ENCODE measurements at regions not wholly inside any gene's neighbourhood (a gene's known extent, or its start where the extent isn't known, plus 50 kb on each side); places are given as distances from the start of the nearest gene placed in this dataset.
"Not testable (repeated sequence)": the region's sequence is repeated elsewhere in the genome, so short reads cannot be mapped to it uniquely, and the experiment has no call there.

DNA sequence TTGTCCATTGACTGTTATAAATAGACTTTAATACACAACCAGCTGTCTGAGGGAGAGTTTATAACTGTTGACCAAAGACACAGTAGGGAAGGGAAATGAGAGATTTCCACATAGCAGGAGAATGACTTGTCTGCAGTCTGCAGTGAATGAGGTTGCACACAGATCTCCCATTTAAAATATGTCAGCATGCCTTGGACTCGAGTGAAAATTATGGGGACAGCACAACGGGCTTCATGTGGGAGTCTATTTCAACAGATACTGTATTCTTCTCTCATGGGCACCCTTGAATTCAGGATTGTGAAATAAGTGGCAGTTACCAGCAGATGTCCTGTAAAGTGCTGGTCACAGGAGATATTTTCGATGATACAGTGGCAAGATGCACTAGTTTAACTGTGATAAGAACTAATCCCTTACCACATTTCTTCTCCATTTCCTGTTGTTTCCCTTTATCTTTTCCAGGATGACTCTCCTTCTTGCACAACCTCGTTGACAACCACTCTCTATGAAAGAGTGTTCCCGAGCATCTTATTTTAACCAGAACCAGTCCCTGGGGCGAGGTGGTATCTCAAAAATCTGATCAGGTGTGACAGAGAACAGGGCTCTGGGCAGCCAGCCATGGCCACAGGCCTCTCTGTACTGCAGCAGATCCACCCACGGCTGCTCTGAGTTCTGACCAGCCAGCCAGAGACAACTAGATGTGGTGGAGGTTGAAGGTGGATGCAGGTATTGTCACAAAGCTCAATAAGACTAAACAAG, 51.5 kb upstream of the MAP3K1 start:
- DNase-seq (ENCODE audit: low read depth in 4 of 4, low spot score in 3 of 4), result no peak

DNA sequence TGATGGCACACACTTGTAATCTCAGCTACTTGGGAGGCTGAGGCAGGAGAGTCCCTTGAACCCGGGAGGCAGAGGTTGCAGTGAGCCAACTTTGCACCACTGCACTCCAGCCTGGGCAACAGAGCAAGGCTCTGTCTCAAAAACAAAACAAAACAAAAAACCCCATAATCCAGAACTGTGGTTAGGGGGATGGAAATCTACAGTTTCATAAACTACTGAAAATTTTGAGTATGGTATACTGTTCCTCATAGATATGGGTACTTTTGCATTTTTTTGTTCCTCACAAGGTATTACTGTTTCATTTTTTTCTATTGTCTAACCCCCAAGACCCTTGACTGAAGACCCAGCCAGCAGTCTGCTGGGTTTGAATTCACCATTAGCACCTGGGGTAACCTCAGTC, 52.2 kb upstream of the MAP3K1 start:
- no peak for DNase-seq (ENCODE audit: low read depth in 4 of 4, low spot score in 3 of 4)

- DNase-seq (ENCODE audit: low read depth in 4 of 4, low spot score in 3 of 4), result no peak
Measured at GRCh38 chr5:56761151-56761885, 54.0 kb upstream of the MAP3K1 start.

DNA sequence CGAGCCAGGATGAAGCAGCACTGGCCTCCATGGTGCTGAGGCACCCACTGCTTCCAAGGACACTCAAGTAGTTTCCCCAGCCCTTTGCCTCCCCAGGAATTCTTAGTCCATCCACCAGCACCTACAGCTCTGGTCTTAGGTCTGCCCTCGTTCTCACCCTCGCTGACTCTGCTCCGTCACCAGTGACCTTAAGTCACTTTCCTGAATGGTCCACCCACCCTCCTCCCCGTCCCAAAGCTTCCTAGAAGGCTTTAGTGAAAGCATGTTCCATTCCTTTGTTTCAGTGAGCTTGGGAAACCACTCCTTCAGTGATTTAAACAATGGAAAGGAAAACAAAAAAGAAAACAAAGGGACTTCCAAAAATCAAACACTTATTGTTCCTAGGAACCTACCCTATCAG, 54.6 kb upstream of the MAP3K1 start:
- no peak for DNase-seq (ENCODE audit: low read depth in 4 of 4, low spot score in 3 of 4)

- no peak for DNase-seq (ENCODE audit: low read depth in 4 of 4, low spot score in 3 of 4)
Measured at GRCh38 chr5:56759521-56760216, 55.7 kb upstream of the MAP3K1 start.

DNA sequence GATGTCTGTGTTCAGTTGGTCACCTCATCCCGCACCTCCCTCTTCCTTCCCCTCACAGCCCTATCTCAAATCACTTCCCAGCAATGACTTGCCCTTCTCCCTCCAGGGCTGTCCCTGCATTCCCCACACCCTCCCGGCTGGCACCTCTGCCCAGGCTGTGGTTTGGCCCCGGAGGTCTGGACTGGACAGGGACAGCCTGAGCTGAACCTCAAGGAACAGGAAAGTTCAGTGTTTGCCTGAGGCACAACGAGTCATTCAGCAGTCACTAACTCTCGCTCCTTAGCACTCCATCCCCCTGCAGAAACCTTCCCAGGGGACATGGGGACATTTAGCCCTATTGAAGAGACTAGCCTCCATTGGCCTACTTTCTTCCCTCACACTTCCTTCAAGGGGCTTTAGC, 58.3 kb upstream of the MAP3K1 start:
- DNase-seq (ENCODE audit: low read depth in 4 of 4, low spot score in 3 of 4), result no peak

DNA sequence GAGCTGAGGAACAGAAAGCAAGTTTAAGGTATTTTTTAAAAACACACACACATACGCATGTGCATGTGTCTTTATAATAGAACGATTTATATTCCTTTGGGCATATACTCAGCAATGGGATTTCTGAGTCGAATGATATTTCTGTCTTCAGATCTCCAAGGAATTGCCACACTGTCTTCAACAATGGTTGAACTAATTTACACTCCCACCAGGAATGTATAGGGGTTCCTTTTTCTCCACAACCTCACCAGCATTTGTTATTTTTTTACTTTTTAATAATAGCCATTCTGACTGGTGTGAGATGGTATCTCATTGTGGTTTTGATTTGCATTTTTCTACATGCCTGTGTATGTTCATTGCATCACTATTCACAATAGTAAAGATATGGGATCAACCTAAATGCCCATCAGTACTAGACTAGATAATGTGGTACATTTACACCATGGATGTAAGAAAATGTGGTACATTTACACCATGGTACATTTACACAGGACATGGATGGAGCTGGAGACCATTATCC, 60.3 kb upstream of the MAP3K1 start:
- DNase-seq (ENCODE audit: low read depth in 4 of 4, low spot score in 3 of 4), result no peak

- not testable (repeated sequence) for DNase-seq (ENCODE audit: low read depth in 4 of 4, low spot score in 3 of 4)
Measured at GRCh38 chr5:56753588-56753987, 61.8 kb upstream of the MAP3K1 start.

- DNase-seq (ENCODE audit: low read depth in 4 of 4, low spot score in 3 of 4), result no peak
Measured at GRCh38 chr5:56751572-56752313, 63.6 kb upstream of the MAP3K1 start.

DNA sequence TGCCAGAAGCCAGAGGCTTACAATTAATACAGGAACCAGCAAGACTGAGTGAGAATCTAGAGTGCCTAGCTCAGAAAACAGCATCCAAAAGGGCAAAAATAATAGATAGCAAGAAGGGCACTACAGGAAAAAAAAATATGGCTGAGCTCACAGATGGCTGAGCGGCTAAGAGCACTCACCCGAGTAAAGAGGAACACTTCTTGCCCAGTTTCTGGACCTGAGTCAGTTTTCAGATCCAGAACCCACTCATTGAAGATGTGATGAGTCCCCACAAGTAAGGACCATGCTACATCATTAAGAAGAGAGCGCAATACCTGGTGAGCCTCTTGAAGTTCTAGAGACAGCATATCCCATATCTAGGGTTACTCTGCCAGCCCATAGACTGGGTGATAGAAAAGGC, 65.5 kb upstream of the MAP3K1 start:
- DNase-seq (ENCODE audit: low read depth in 4 of 4, low spot score in 3 of 4), result no peak

DNA sequence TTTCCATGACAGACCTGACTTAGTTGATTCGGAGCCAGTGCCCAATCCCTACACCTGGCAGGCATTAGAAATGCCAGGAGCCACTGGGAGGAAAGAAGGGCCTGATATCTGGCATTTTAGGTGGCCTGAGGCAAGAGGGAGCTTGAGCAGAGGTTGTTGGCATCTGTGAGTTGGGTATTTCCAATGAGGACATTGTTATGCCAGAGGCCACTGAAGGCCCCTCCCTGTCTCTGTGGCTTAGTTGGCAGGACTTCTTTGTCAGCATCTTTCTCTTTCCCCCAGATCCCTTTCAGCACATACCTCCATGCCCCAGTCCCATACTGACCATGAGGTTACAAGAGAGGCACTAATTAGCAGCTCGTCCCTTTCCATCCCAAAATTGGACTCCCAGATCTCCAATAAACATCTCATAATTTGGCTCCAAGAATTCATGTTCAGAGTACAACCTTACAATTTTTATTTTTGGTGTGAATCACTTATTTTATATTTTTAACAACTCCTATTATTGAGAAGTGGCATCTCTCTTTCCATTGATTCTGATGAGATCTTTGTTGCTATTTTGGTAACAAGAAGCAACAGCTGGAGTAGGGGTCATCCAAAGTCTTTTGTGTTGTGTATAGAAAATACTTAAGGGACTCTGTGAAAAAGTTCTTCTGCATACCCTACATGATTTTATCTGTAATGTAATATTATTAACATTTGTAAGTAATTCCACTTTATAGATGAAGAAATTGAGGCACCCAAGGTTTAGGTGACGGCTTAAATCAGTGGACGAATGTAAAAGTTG, 68.6 kb upstream of the MAP3K1 start:
- DNase-seq (ENCODE audit: low read depth in 4 of 4, low spot score in 3 of 4), result no peak

DNA sequence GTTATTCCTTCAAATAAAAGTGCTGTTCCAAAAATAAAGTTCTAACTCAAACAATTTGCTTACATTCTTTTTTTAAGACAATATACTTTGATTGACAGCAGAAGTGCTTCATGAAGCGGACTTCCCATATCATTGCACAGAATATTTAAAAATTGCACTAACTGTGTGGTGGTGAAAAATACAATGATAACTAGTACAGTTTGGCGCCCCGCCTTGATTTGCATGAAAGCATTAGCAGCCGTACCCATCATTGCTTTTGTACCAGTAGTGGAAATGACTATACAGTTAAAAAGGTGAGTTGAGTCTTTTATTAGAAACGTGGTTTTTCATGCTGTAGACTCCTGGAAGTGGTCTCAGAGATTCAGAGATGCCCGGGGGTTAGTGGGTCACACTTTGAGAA, 69.5 kb upstream of the MAP3K1 start:
- no peak for DNase-seq (ENCODE audit: low read depth in 4 of 4, low spot score in 3 of 4)

GRCh38 chr5:56740868-56741267, 74.5 kb upstream of the MAP3K1 start:
- DNase-seq (ENCODE audit: low read depth in 4 of 4, low spot score in 3 of 4), result no peak

- no peak for DNase-seq (ENCODE audit: low read depth in 4 of 4, low spot score in 3 of 4)
Measured at GRCh38 chr5:56739990-56740389, 75.4 kb upstream of the MAP3K1 start.

DNA sequence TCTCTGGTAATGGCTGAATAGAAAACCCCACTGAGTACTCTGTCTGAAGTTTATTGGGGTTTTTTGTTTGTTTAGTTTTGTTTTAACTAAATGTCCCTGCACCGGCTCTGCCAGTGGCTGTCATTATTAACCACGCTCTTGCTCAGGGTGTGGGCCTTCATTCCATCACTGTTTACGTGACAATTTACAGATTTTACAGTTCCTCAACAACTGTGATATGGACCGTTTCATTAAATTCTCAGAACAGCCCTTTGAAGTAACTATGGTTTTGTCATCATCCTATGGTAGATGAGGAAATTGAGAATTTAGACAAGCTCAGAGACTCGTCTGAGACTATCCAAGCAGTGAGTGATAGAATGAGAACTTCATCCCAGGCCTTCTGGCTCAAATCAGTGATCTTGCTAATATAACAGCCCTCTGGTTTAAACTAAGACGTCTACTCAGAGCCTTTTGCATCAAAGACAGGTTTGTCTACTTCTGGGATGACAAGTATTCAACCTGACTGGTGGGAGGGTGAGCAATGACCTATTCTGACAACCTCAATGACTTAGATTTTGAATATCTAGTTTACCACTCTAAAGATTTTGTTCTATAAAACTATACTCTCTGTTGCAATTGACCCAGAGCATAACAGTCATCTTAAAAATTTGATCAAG, 77.3 kb upstream of the MAP3K1 start:
- DNase-seq (ENCODE audit: low read depth in 4 of 4, low spot score in 3 of 4), result no peak

- no peak for DNase-seq (ENCODE audit: low read depth in 4 of 4, low spot score in 3 of 4)
Measured at GRCh38 chr5:56737002-56737621, 78.2 kb upstream of the MAP3K1 start.

DNA sequence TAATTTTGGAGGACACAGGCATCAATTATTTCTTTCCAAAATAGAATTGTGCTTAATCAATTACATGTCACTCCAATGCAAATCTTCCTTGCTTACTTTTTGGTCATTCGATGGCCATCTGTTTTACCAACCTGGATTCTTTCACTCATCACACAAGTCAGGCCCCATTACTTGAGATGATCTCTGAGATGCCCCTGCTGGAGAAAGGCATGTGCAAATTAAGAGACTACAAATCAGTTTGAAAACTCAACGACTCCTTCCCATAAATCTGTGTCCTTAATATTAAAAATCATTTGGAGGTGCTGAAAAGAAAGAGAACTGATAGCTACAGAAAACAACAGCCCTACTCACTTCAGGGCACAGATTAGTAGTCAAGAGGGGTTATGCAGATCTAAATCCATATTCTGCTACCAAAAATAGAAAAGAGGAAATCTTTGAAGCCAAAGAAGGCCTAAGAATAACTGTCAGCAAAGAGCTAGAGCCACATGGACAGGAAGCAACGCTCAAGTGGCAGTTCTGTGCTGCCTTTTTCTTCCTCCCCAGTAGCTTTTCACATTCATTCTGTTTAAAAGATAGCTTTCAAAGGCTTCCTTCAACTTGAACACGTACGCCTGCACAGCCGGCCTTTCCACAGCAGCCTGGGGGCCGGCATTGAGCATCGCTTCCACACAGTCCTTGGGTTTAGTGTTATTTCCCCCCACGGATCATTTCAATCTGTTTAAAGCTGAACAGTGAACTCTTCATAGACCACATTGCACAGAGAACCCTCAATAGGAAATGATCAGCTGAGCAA, 79.3 kb upstream of the MAP3K1 start:
- peak in 1 of 4 donors; percentile 46 for DNase-seq (ENCODE audit: low read depth in 4 of 4, low spot score in 3 of 4)

DNA sequence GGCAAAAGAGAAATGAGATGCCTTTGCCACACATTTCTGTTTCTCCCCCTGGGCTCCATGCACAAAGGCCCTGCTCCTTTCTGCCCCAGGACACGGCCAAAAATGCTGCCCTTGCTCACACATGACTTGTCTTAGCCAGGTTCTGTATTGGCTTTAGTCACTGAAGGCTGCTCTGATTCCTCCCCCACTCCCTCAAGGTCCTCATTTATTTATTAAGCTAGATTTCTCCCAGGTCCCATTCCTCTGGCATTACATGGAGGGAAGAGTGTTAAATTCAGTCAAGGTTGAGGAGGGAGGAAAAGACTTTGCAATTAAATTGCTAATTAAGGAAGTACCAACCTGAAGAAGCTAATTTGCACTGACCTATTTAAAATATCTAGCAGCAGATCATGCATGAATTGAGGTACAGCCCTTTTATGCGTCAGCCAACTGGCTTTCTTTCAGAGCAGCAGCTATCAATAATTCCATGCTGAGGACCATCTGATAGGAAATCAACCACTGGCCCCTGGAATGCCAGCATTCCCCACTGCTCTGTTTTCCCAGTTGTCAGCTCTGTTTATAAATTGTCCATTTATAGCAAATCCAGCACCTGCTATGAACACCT, 81.2 kb upstream of the MAP3K1 start:
- DNase-seq (ENCODE audit: low read depth in 4 of 4, low spot score in 3 of 4), result peak in 2 of 4 donors; percentile 29 to 41

All from left renal pelvis (tissue), 4 donors.